ENCODE measurements at regions not wholly inside any gene's neighbourhood (a gene's known extent, or its start where the extent isn't known, plus 50 kb on each side); places are given as distances from the start of the nearest gene placed in this dataset.
"Not testable (repeated sequence)": the region's sequence is repeated elsewhere in the genome, so short reads cannot be mapped to it uniquely, and the experiment has no call there.

DNA sequence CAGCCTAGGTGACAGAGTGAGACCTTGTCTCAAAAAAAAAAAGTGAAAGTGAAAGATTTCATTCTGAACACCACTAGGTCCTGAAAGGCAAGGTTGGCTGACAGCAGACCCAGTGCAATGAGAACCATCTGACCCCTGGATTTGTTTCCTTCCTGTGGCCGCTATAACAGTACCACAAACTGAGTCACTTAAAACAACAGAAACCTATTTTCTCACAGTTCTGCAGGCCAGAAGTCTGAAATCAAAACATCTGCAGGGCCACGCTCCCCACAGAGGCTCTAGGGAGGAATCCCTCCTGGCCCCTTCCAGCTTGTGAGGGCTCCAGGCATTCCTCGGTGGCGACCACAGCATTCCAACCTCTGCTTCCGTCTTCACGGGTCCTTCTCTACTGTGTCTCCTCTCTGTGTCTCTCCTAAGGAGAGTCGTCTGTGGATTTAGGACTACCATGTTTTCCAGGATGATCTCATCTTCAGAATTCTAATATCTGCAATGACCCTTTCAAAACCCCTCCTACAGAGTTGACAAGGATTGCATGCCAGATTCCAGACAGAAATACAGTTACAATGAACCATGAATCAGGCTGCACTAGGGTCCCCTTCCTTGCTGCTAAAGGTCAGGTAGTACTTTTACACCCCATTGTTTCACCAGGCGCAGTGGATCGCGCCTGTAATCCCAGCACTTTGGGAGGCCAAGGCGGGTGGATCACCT lies 78.0 kb upstream of the ADGRL1 start:
- DNase-seq, result not testable (repeated sequence)

DNA sequence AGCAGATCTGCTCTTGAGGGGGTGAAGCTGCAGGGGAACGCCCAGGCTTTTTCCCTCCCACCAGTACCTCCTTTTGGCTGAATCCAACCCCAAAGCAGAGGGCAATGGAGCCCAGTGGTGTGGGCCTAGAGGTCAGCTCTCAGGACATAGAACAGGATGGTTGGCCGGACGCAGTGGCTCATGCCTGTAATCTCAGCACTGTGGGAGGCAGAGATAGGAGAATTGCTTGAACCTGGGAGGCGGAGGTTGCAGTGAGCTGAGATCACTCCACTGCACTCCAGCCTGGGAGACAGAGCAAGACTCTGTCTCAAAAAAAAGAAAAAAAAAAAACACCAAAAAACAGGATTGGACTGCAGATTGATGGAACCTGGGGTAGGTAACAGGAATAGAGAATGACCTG lies 73.3 kb upstream of the ADGRL1 start:
- not testable (repeated sequence) for DNase-seq

DNA sequence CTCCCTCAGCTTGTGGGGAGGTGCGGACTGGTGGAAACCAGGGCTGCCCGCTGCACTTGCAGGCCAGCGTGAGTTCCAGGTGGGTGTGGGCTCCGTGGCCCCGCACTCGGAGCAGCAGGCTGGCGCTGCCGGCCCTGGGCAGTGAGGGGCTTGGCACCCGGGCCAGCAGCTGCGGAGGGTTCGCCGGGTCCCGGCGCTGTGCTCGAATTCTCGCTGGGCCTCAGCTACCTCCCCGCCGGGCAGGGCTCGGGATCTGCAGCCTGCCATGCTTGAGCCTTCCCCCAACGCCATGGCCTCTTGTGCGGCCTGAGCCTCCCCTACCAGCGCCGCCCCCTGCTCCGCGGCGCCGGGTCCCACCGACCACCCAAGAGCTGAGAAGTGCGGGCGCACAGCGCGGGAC lies 71.6 kb upstream of the ADGRL1 start:
- DNase-seq, result no peak

DNA sequence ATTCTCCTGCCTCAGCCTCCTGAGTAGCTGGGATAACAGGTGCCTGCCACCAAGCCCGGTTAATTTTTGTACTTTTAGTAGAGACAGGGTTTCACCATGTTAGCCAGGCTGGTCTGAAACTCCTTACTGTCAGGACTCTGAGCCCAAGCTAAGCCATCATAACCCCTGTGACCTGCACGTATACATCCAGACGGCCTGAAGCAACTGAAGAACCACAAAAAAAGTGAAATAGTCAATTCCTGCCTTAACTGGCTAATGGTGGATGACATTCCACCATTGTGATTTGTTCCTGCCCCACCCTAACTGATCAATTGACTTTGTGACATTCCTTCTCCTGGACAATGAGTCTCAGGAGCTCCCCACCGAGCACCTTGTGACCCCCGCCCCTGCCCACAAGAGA lies 69.9 kb upstream of the ADGRL1 start:
- not testable (repeated sequence) for DNase-seq

DNA sequence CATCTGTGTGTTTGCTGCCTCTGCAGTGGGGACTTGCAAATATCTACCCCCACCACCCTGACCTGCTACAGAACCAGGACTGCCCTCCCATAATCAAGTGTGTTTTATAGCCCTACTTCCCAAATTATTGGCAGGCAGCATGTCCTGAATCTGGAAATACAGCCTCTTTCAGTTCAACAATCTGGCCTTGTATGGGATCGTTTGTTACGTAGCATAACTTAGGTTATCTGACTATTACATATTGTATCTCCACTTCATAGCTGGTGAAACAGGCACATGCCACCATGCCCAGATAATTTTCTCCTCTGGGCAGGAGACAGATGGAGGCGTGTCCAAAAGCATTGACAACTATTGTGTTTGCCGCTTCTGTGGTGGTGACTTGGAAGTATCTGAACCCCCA lies 66.7 kb upstream of the ADGRL1 start:
- no peak for DNase-seq

DNA sequence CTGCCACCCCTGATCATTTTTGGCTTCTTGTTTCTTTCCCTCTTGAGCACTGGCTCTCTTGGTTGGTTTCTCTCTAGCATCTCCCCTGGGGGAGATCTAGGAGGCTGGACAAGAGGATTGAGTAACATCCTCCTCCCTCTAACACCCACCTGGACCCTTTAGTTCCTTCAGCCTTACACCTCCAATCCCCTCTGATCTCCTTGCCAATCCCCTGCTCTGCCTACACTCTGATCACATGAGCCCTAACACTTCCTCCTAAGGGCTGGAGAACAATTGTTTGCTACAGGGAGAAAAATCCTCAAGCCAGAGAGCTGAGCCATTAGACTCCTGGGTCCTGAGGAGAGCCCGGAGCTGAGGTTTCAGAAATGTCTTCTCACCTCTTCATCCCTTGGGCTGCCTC lies 65.9 kb upstream of the ADGRL1 start:
- no peak for DNase-seq

DNA sequence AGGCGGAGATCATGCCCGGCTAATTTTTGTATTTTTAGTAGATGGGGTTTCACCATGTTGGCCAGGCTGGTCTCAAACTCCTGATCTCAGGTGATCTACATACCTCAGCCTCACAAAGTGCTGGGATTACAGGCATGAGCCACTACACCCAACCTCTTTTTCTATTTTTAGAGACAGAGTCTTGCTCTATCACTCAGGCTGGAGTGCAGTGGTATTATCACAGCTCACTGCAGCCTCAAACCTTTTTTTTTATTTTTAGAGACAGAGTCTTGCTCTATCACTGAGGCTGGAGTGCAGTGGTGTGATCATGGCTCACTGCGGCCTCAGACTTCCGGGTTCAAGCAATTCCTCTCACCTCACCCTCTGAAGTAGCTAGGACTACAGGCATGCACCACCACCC lies 64.6 kb upstream of the ADGRL1 start:
- DNase-seq, result not testable (repeated sequence)

DNA sequence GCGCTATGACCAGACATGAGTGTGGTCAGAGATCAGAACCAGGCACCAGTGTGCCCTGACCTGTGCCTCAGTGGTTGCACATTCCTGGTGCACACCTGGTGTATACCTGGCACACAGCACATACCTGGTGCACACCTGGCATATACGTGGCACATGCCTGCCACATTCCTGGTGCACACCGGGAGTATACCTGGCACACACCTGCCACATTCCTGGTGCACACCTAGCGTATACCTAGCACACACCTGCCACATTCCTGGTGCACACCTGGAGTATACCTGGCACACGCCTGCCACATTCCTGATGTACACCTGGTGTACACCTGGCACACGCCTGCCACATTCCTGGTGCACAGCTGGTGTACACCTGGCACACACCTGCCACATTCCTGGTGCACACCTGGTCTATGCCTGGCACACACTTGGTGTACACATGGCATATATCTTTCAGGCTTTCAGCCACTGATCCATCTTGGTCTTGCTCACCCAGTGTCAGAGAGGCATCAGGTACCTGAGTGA lies 61.3 kb upstream of the ADGRL1 start:
- DNase-seq, result no peak

DNA sequence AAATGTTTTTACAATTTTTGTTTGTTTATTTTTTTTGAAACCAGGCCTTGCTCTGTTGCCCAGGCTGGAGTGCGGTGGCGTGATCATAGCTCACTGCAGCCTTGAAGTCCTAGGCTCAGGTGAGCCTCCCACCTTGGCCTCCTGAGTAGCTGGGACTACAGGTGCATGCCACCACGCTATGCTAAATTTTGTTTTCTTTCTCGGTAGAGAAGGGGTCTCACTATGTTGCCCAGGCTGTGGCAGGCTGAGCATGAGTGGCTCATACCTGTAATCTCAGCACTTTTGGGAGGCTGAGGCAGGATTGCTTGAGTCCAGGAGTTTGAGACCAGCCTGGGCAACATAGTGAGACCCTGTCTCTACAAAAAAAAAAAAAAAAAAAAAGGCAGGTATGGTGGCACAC lies 60.2 kb upstream of the ADGRL1 start:
- DNase-seq, result not testable (repeated sequence)

DNA sequence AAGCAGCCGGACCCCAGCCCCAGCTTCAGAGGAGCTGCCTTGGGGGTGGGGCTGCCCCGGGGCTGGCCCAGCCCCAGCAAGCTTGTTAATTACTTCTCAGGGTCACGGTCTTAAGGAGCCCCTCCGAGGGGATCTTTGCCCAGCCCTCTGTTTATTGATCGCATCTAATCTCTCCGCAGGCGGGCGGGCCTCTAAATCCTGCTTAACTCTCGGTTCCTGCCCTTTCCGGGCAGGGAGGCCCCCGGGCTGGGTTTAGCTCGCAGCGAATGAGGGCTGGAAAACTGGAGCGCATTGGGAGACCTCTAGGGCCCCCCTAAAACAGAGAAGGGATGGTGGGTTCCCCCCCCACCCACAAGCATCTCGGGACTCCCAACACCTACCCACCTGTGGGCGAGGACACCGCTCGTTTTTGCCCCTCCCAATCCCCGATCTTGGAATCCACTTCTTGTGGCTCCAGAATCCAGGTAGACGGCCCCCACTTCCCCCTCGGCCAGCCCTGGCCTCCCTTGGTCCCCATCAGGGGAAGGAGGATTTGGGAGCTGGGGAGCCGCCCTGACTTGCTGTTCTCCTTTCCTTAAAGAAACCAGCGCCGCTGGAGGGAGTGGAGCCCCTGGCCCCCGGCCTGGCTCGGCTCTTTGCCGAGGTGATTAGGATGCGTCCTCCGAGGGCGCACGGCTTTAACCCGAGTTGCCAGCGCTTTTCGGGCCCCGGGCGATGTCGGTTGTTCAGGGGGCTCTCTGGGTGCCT lies 59.5 kb upstream of the ADGRL1 start:
- DNase-seq, result no peak

DNA sequence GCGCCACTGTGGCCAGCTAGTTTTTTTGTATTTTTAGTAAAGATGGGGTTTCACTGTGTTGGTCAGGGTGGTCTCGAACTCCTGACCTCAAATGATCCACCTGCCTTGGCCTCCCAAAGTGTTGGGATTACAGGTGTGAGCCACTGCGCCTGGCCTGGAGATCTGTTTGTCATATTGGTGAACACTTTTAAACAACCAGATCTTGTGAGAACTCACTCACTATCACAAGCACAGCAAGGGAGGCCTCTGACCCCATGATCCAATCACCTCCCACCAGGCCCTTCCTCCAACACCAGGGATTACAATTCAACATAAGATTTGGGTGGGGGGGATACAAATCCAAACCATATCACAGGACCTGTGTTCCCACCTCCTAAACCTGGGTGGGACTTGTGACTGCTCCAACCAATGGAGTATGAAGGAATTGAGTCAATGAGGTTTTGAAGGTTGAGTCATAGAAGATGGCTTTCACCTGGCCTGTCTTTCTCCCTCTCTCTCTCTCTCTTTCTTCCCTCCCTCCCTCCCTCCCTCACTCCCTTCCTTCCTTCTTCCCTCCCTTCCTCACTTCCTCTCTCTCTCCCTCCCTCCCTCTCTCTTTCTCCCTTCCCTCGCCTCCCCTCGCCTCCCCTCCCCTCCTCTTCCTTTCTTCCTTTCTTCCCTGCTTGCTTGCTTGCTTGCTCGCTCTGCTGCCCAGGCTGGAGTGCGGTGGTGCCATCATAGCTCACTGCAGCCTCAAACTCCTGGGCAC lies 50.1 kb upstream of the ADGRL1 start:
- not testable (repeated sequence) for DNase-seq
